T-helper 2 cell (primary cell): ENCODE measurements at regions not wholly inside any gene's neighbourhood (a gene's known extent, or its start where the extent isn't known, plus 50 kb on each side); places are given as distances from the start of the nearest gene placed in this dataset.
"Not testable (repeated sequence)": the region's sequence is repeated elsewhere in the genome, so short reads cannot be mapped to it uniquely, and the experiment has no call there.

Source experiments
- DNase-seq, 5 experiments: peaks; one replicate each; pipeline versions ENCODE4 v3.0.0 to v3.0.0-alpha.2; 2012 to 2022

- DNase-seq: no peak
These were observed 327.7 kb downstream of the RAD51AP2 start for GRCh38 chr2:17190527-17190926.

- DNase-seq: no peak
These were observed 329.5 kb downstream of the RAD51AP2 start for GRCh38 chr2:17188721-17189120.

- DNase-seq: peak in 1 of 5 experiments; percentile 42
These were observed 333.7 kb downstream of the RAD51AP2 start for GRCh38 chr2:17184512-17184911.

GRCh38 chr2:17182399-17182798 lies 335.8 kb downstream of the RAD51AP2 start:
- DNase-seq: no peak

GRCh38 chr2:17181051-17181752 lies 337.0 kb downstream of the RAD51AP2 start:
- DNase-seq: peak in 1 of 5 experiments; percentile 4

- DNase-seq: no peak
These were observed 339.0 kb downstream of the RAD51AP2 start for GRCh38 chr2:17179145-17179808.

- no peak for DNase-seq
These were observed 341.2 kb downstream of the RAD51AP2 start for GRCh38 chr2:17177088-17177487.

- no peak for DNase-seq
These were observed 346.7 kb downstream of the RAD51AP2 start for GRCh38 chr2:17171446-17172049.

- no peak for DNase-seq
These were observed 351.7 kb downstream of the RAD51AP2 start for GRCh38 chr2:17166506-17166905.

GRCh38 chr2:17164550-17164949 lies 353.7 kb downstream of the RAD51AP2 start:
- no peak for DNase-seq

GRCh38 chr2:17163638-17164037 lies 354.6 kb downstream of the RAD51AP2 start:
- no peak for DNase-seq

GRCh38 chr2:17162713-17163112 lies 355.5 kb downstream of the RAD51AP2 start:
- no peak for DNase-seq

GRCh38 chr2:17160594-17160993 lies 357.6 kb downstream of the RAD51AP2 start:
- DNase-seq: no peak

GRCh38 chr2:17156086-17156485 lies 362.2 kb downstream of the RAD51AP2 start:
- no peak for DNase-seq

GRCh38 chr2:17149945-17150344 lies 368.3 kb downstream of the RAD51AP2 start:
- no peak for DNase-seq

GRCh38 chr2:17148407-17149145 lies 369.7 kb downstream of the RAD51AP2 start:
- no peak for DNase-seq

GRCh38 chr2:17146358-17146757 lies 371.9 kb downstream of the RAD51AP2 start:
- DNase-seq: no peak

- DNase-seq: no peak
These were observed 381.4 kb downstream of the RAD51AP2 start for GRCh38 chr2:17136877-17137276.

GRCh38 chr2:17136231-17136630 lies 382.0 kb downstream of the RAD51AP2 start:
- no peak for DNase-seq

GRCh38 chr2:17135619-17136018 lies 382.6 kb downstream of the RAD51AP2 start:
- no peak for DNase-seq

GRCh38 chr2:17133052-17133671 lies 385.1 kb downstream of the RAD51AP2 start:
- DNase-seq: no peak

GRCh38 chr2:17130627-17131026 lies 387.6 kb downstream of the RAD51AP2 start:
- DNase-seq: not testable (repeated sequence)
